Lung (tissue), 11 donors: ENCODE measurements at regions not wholly inside any gene's neighbourhood (a gene's known extent, or its start where the extent isn't known, plus 50 kb on each side); places are given as distances from the start of the nearest gene placed in this dataset.

Source experiments
- ATAC-seq: fragments of 200-7000 bp; cut with Tn5 transposase; one replicate; pipeline ENCODE4 v1.9.1; 2020; ENCODE audit warnings: moderate number of reproducible peaks; ENCODE audit not compliant: insufficient read depth, low FRiP score
- DNase-seq, 3 donors: peaks; one replicate each; pipeline ENCODE4 v3.0.0-alpha.2; 2013 to 2017
- H3K27ac ChIP-seq, 2 donors: one replicate each; pipeline ENCODE4 v1.5.1; 2013; ENCODE audit warnings: mild to moderate bottlenecking in 2 of 2, moderate library complexity in 2 of 2, control low read depth in 1 of 2, inconsistent platforms in 1 of 2, low read depth in 1 of 2, low read length in 1 of 2
- H3K27me3 ChIP-seq, 3 donors: one replicate each; pipeline ENCODE4 v1.5.1; 2013; ENCODE audit warnings: low read length in 2 of 3; ENCODE audit not compliant: control insufficient read depth in 3 of 3, insufficient read depth in 3 of 3
- H3K36me3 ChIP-seq, 4 donors: one replicate each; pipeline ENCODE4 v1.5.1; 2013; ENCODE audit warnings: low read length in 4 of 4, mild to moderate bottlenecking in 1 of 4, moderate library complexity in 1 of 4; ENCODE audit not compliant: control insufficient read depth in 4 of 4, insufficient read depth in 4 of 4
- H3K4me1 ChIP-seq, 5 donors: one replicate each; pipeline ENCODE4 v1.5.1; 2013; ENCODE audit warnings: low read length in 5 of 5, mild to moderate bottlenecking in 2 of 5, moderate library complexity in 1 of 5; ENCODE audit not compliant: control insufficient read depth in 5 of 5, insufficient read depth in 5 of 5
- H3K4me3 ChIP-seq: one replicate; pipeline ENCODE4 v1.5.1; 2013; ENCODE audit warnings: mild to moderate bottlenecking, control low read depth, moderate library complexity
- H3K9ac ChIP-seq, 2 donors: one replicate each; pipeline ENCODE4 v1.5.1; 2013; ENCODE audit warnings: low read length in 2 of 2, control low read depth in 1 of 2; ENCODE audit not compliant: insufficient read depth in 1 of 2
- H3K9me3 ChIP-seq, 4 donors: one replicate each; pipeline ENCODE4 v1.5.1; 2013; ENCODE audit warnings: low read length in 3 of 4, mild to moderate bottlenecking in 1 of 4, moderate library complexity in 1 of 4; ENCODE audit not compliant: control insufficient read depth in 4 of 4, insufficient read depth in 3 of 4
- WGBS, 2 donors: extraction: QIAGEN DNeasy Blood & Tissue Kit; methylation state at CpG; one replicate each; pipeline ENCODE4 v1.1.7; 2013; 5-methylcytosine and 5-hydroxymethylcytosine counted together
- TF ChIP-seq, protein P1 (sequence below): IDR thresholded peaks from 2 replicates; pipeline ENCODE4 v1.5.1; 2012; ENCODE audit warnings: mild to moderate bottlenecking; ENCODE audit errors: control extremely low read depth, extremely low read depth
- donor health status: control.
- donor health status: control.
- donor health status: Bipolar disorder and iron deficiency.
- donor health status: healthy.
- donor health status: DM: yes; HTN: yes; CAD: no.

DNA sequence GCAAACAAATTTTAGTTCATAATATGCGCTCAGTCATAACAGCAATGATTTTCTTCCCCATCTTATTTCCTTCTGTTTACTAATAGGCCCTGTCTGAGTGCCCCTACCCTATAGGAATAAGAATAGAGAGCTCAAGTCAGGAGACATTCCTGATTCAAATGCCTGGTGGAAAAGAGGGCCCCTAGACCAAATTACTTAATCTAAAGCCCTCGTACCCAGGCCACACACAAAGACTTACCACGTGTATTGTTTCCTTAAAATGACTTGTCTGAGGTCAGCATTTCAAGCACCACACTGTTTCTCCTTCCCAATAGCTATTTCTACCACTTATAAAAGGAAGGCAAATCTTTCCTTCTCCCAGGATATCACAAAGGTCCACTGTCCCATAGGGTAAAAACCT is 314.9 kb upstream of the TMTC1 start:
- no peak for ATAC-seq
- no peak overlapping the region for H3K27ac ChIP-seq
- H3K9me3 ChIP-seq = peaks cover 0 to 3% (median 0%) of the 10 kb centered on the region in 4 donors
- H3K9ac ChIP-seq = no peak overlapping the region
- no peaks in the 10 kb centered on the region for H3K36me3 ChIP-seq
- peaks cover 0 to 10% (median 0%) of the 10 kb centered on the region in 5 donors for H3K4me1 ChIP-seq
- peak in 1 of 3 donors; percentile 1 for DNase-seq
- H3K27me3 ChIP-seq = no peaks in the 10 kb centered on the region
- TF ChIP-seq, protein P1, sequence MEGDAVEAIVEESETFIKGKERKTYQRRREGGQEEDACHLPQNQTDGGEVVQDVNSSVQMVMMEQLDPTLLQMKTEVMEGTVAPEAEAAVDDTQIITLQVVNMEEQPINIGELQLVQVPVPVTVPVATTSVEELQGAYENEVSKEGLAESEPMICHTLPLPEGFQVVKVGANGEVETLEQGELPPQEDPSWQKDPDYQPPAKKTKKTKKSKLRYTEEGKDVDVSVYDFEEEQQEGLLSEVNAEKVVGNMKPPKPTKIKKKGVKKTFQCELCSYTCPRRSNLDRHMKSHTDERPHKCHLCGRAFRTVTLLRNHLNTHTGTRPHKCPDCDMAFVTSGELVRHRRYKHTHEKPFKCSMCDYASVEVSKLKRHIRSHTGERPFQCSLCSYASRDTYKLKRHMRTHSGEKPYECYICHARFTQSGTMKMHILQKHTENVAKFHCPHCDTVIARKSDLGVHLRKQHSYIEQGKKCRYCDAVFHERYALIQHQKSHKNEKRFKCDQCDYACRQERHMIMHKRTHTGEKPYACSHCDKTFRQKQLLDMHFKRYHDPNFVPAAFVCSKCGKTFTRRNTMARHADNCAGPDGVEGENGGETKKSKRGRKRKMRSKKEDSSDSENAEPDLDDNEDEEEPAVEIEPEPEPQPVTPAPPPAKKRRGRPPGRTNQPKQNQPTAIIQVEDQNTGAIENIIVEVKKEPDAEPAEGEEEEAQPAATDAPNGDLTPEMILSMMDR = no peak
- 45 to 50% methylated on average over 3 of the region's 3 CpGs for WGBS, 2 donors
- H3K4me3 ChIP-seq = no peak overlapping the region

DNA sequence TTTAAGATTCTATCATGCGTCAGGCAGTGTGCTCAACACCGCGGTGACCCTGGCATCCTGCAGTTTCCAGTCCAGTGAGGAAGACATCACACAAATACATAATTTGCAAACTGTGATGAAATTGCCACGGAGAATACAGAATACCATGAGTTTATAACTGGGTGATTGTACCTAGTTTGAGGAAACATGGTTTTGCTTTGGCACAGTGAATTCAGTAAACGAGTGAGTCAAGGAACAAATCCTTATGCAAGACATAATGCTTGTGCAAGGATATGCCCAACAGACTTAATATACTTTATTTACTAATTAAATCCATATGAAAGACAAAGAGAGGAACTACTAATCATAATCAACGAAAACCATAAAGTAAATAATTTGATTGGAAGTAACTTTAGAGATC is 311.8 kb upstream of the TMTC1 start:
- ATAC-seq (no peak), DNase-seq (no peak)
- H3K9me3 ChIP-seq = peaks cover 0 to 3% (median 0%) of the 10 kb centered on the region in 4 donors
- H3K27ac ChIP-seq = no peak overlapping the region
- WGBS, 2 donors = 85 to 89% methylated on average over 6 of the region's 6 CpGs
- no peaks in the 10 kb centered on the region for H3K36me3 ChIP-seq
- H3K4me1 ChIP-seq = peaks cover 0 to 10% (median 0%) of the 10 kb centered on the region in 5 donors
- H3K27me3 ChIP-seq = peaks cover 0 to 3% (median 0%) of the 10 kb centered on the region in 3 donors
- TF ChIP-seq, protein P1 = no peak
- H3K9ac ChIP-seq = no peak overlapping the region
- no peak overlapping the region for H3K4me3 ChIP-seq

DNA sequence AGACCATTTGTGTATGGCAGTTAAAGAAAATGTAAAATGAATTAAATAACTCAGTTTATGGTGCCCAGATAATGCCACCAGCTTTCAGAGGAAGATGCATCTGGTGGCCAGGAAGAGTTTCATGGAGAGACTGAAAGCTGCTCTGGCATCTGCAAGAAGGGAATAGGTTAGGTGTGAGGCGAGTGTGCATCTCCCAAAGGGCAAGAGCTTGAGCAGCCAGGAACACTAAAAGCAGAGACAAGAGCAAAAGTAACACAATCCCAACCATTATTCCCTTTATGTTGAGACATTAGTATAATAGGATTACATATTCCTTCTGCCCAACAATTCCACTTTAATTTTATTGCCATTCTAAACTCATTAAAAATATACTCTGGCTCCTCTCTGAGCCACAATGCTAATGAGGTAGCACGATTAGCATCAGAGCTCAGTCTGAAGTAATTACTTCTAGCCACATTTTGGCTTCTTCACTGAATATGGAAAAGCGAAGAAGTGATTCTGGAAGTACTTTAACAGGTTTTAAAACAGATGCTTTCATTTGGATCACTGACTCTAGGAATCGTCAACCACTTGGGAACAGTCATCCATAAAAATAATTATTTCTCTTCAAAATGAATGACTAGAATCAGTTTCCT is 309.4 kb upstream of the TMTC1 start:
- H3K4me3 ChIP-seq = no peak overlapping the region
- TF ChIP-seq, protein P1 = no peak

More for the DNA sequence above, 309.4 kb upstream of the TMTC1 start:
- no peak overlapping the region for H3K9ac ChIP-seq
- no peaks in the 10 kb centered on the region for H3K36me3 ChIP-seq
- H3K27me3 ChIP-seq = peaks cover 0 to 3% (median 0%) of the 10 kb centered on the region in 3 donors
- H3K4me1 ChIP-seq = peaks cover 0 to 3% (median 0%) of the 10 kb centered on the region in 5 donors
- WGBS, 2 donors = 76 to 92% methylated on average over 4 of the region's 4 CpGs
- peaks cover 0 to 3% (median 0%) of the 10 kb centered on the region in 4 donors for H3K9me3 ChIP-seq
- no peak for ATAC-seq
- H3K27ac ChIP-seq = no peak overlapping the region
- DNase-seq = no peak
